ENCODE measurements at regions not wholly inside any gene's neighbourhood (a gene's known extent, or its start where the extent isn't known, plus 50 kb on each side); places are given as distances from the start of the nearest gene placed in this dataset.
"Not testable (repeated sequence)": the region's sequence is repeated elsewhere in the genome, so short reads cannot be mapped to it uniquely, and the experiment has no call there.

- H3K4me3 ChIP-seq (ENCODE audit: low read length); H3K9me3 ChIP-seq (replicated peaks; ENCODE audit: low read length); H3K27me3 ChIP-seq (ENCODE audit: control insufficient read depth, insufficient read depth, low read length); H3K9ac ChIP-seq (ENCODE audit: low read depth, low read length); H3K4me1 ChIP-seq (ENCODE audit: control insufficient read depth, insufficient read depth, low read length); H3K4me2 ChIP-seq (ENCODE audit: low read length); H3K36me3 ChIP-seq (ENCODE audit: insufficient read depth, low read length): not testable (repeated sequence)
Measured at GRCh38 chr12:9473638-9474037, 134.1 kb downstream of the KLRB1 start.

- H3K27me3 ChIP-seq (ENCODE audit: control insufficient read depth, insufficient read depth, low read length); H3K36me3 ChIP-seq (ENCODE audit: insufficient read depth, low read length); H3K9ac ChIP-seq (ENCODE audit: low read depth, low read length); H3K4me1 ChIP-seq (ENCODE audit: control insufficient read depth, insufficient read depth, low read length); H3K4me3 ChIP-seq (ENCODE audit: low read length); H3K9me3 ChIP-seq (replicated peaks; ENCODE audit: low read length); H3K4me2 ChIP-seq (ENCODE audit: low read length): not testable (repeated sequence)
Measured at GRCh38 chr12:9471501-9471900, 136.2 kb downstream of the KLRB1 start.

GRCh38 chr12:9470367-9470766 lies 137.3 kb downstream of the KLRB1 start:
- H3K4me2 ChIP-seq (ENCODE audit: low read length); H3K9me3 ChIP-seq (replicated peaks; ENCODE audit: low read length); H3K27me3 ChIP-seq (ENCODE audit: control insufficient read depth, insufficient read depth, low read length); H3K9ac ChIP-seq (ENCODE audit: low read depth, low read length); H3K36me3 ChIP-seq (ENCODE audit: insufficient read depth, low read length); H3K4me3 ChIP-seq (ENCODE audit: low read length); H3K4me1 ChIP-seq (ENCODE audit: control insufficient read depth, insufficient read depth, low read length): not testable (repeated sequence)

GRCh38 chr12:9469956-9470355 lies 137.8 kb downstream of the KLRB1 start:
- not testable (repeated sequence) for H3K9ac ChIP-seq (ENCODE audit: low read depth, low read length); H3K4me1 ChIP-seq (ENCODE audit: control insufficient read depth, insufficient read depth, low read length); H3K4me2 ChIP-seq (ENCODE audit: low read length); H3K36me3 ChIP-seq (ENCODE audit: insufficient read depth, low read length); H3K27me3 ChIP-seq (ENCODE audit: control insufficient read depth, insufficient read depth, low read length); H3K9me3 ChIP-seq (replicated peaks; ENCODE audit: low read length); H3K4me3 ChIP-seq (ENCODE audit: low read length)

GRCh38 chr12:9469463-9469862 lies 138.3 kb downstream of the KLRB1 start:
- not testable (repeated sequence) for H3K9ac ChIP-seq (ENCODE audit: low read depth, low read length); H3K4me1 ChIP-seq (ENCODE audit: control insufficient read depth, insufficient read depth, low read length); H3K36me3 ChIP-seq (ENCODE audit: insufficient read depth, low read length); H3K9me3 ChIP-seq (replicated peaks; ENCODE audit: low read length); H3K4me3 ChIP-seq (ENCODE audit: low read length); H3K27me3 ChIP-seq (ENCODE audit: control insufficient read depth, insufficient read depth, low read length); H3K4me2 ChIP-seq (ENCODE audit: low read length)

GRCh38 chr12:9468998-9469397 lies 138.7 kb downstream of the KLRB1 start:
- not testable (repeated sequence) for H3K4me3 ChIP-seq (ENCODE audit: low read length); H3K4me2 ChIP-seq (ENCODE audit: low read length); H3K4me1 ChIP-seq (ENCODE audit: control insufficient read depth, insufficient read depth, low read length); H3K9ac ChIP-seq (ENCODE audit: low read depth, low read length); H3K9me3 ChIP-seq (replicated peaks; ENCODE audit: low read length); H3K36me3 ChIP-seq (ENCODE audit: insufficient read depth, low read length); H3K27me3 ChIP-seq (ENCODE audit: control insufficient read depth, insufficient read depth, low read length)

GRCh38 chr12:9468144-9468543 lies 139.6 kb downstream of the KLRB1 start:
- not testable (repeated sequence) for H3K27me3 ChIP-seq (ENCODE audit: control insufficient read depth, insufficient read depth, low read length); H3K4me1 ChIP-seq (ENCODE audit: control insufficient read depth, insufficient read depth, low read length); H3K36me3 ChIP-seq (ENCODE audit: insufficient read depth, low read length); H3K4me2 ChIP-seq (ENCODE audit: low read length); H3K9ac ChIP-seq (ENCODE audit: low read depth, low read length); H3K9me3 ChIP-seq (replicated peaks; ENCODE audit: low read length); H3K4me3 ChIP-seq (ENCODE audit: low read length)

GRCh38 chr12:9464408-9464807 lies 143.3 kb downstream of the KLRB1 start:
- H3K9ac ChIP-seq (ENCODE audit: low read depth, low read length): no peak overlapping the region
- no peak overlapping the region for H3K4me3 ChIP-seq (ENCODE audit: low read length)
- no peak overlapping the region for H3K4me2 ChIP-seq (ENCODE audit: low read length)
- no peaks in the 10 kb centered on the region for H3K27me3 ChIP-seq (ENCODE audit: control insufficient read depth, insufficient read depth, low read length)
- H3K36me3 ChIP-seq (ENCODE audit: insufficient read depth, low read length): no peaks in the 10 kb centered on the region
- H3K9me3 ChIP-seq (replicated peaks; ENCODE audit: low read length): no peaks in the 10 kb centered on the region
- H3K4me1 ChIP-seq (ENCODE audit: control insufficient read depth, insufficient read depth, low read length): no peaks in the 10 kb centered on the region

GRCh38 chr12:9455516-9455915 lies 152.2 kb downstream of the KLRB1 start:
- H3K4me2 ChIP-seq (ENCODE audit: low read length); H3K9me3 ChIP-seq (replicated peaks; ENCODE audit: low read length); H3K36me3 ChIP-seq (ENCODE audit: insufficient read depth, low read length); H3K27me3 ChIP-seq (ENCODE audit: control insufficient read depth, insufficient read depth, low read length); H3K9ac ChIP-seq (ENCODE audit: low read depth, low read length); H3K4me3 ChIP-seq (ENCODE audit: low read length); H3K4me1 ChIP-seq (ENCODE audit: control insufficient read depth, insufficient read depth, low read length): not testable (repeated sequence)

GRCh38 chr12:9454021-9454420 lies 153.7 kb downstream of the KLRB1 start:
- H3K4me1 ChIP-seq (ENCODE audit: control insufficient read depth, insufficient read depth, low read length); H3K27me3 ChIP-seq (ENCODE audit: control insufficient read depth, insufficient read depth, low read length): not testable (repeated sequence)

GRCh38 chr12:9450127-9450567 lies 157.6 kb downstream of the KLRB1 start:
- H3K9ac ChIP-seq (ENCODE audit: low read depth, low read length): not testable (repeated sequence)

More at GRCh38 chr12:9454021-9454420, 153.7 kb downstream of the KLRB1 start:
- H3K9me3 ChIP-seq (replicated peaks; ENCODE audit: low read length); H3K36me3 ChIP-seq (ENCODE audit: insufficient read depth, low read length); H3K9ac ChIP-seq (ENCODE audit: low read depth, low read length); H3K4me3 ChIP-seq (ENCODE audit: low read length); H3K4me2 ChIP-seq (ENCODE audit: low read length): not testable (repeated sequence)

GRCh38 chr12:9449657-9450126 lies 158.0 kb downstream of the KLRB1 start:
- not testable (repeated sequence) for H3K27me3 ChIP-seq (ENCODE audit: control insufficient read depth, insufficient read depth, low read length); H3K4me3 ChIP-seq (ENCODE audit: low read length); H3K9ac ChIP-seq (ENCODE audit: low read depth, low read length); H3K4me2 ChIP-seq (ENCODE audit: low read length); H3K4me1 ChIP-seq (ENCODE audit: control insufficient read depth, insufficient read depth, low read length); H3K36me3 ChIP-seq (ENCODE audit: insufficient read depth, low read length); H3K9me3 ChIP-seq (replicated peaks; ENCODE audit: low read length)

More at GRCh38 chr12:9450127-9450567, 157.6 kb downstream of the KLRB1 start:
- not testable (repeated sequence) for H3K4me2 ChIP-seq (ENCODE audit: low read length); H3K9me3 ChIP-seq (replicated peaks; ENCODE audit: low read length); H3K4me1 ChIP-seq (ENCODE audit: control insufficient read depth, insufficient read depth, low read length); H3K4me3 ChIP-seq (ENCODE audit: low read length); H3K27me3 ChIP-seq (ENCODE audit: control insufficient read depth, insufficient read depth, low read length); H3K36me3 ChIP-seq (ENCODE audit: insufficient read depth, low read length)

- Histone ChIP-seq H3K4me3 (ENCODE audit: low read length) (no peak overlapping the region), H3K9me3 (replicated peaks; ENCODE audit: low read length) (no peaks in the 10 kb centered on the region), H3K4me2 (ENCODE audit: low read length) (no peak overlapping the region), H3K4me1 (ENCODE audit: control insufficient read depth, insufficient read depth, low read length) (no peaks in the 10 kb centered on the region), H3K27me3 (ENCODE audit: control insufficient read depth, insufficient read depth, low read length) (no peaks in the 10 kb centered on the region), H3K36me3 (ENCODE audit: insufficient read depth, low read length) (no peaks in the 10 kb centered on the region), H3K9ac (ENCODE audit: low read depth, low read length) (no peak overlapping the region)
Measured at GRCh38 chr12:9449181-9449580, 158.5 kb downstream of the KLRB1 start.
